IMR-90 (cell line): ENCODE measurements at regions not wholly inside any gene's neighbourhood (a gene's known extent, or its start where the extent isn't known, plus 50 kb on each side); places are given as distances from the start of the nearest gene placed in this dataset.

ENCODE experiments used
- ATAC-seq: fragments of 200-7000 bp; cut with Tn5 transposase; 2 replicates; pipeline ENCODE4 v1.9.1; 2020; ENCODE audit warnings: low read depth, mild to moderate bottlenecking, moderate library complexity
- BruUV-seq: library from RNA; stranded (reverse); fragments of 400-500 nt; replicated peaks from 2 replicates; lab custom pipeline; 2021; lab: Mats Ljungman, UMichigan
- CTCF ChIA-PET: fragments of 300-600 bp; formaldehyde crosslinking; extraction: SDS; loops from one replicate; lab custom pipeline; 2021; ENCODE audit warnings: antibody characterized with exemption; lab: Yijun Ruan, JAX
- POLR2A ChIA-PET: fragments of 300-600 bp; sonication (Branson Sonifier 250); formaldehyde crosslinking; loops from one replicate; lab custom pipeline; 2022; ENCODE audit warnings: antibody characterized with exemption; ENCODE audit not compliant: unreplicated experiment; lab: Charles Lee
- DNase-seq: peaks from one replicate; pipeline ENCODE4 v3.0.0; 2013
- H2AFZ ChIP-seq: replicated peaks from 2 replicates; pipeline ENCODE3; 2013; ENCODE audit warnings: low read length, mild to moderate bottlenecking; ENCODE audit not compliant: poor library complexity
- H2AK5ac ChIP-seq: 2 replicates; pipeline ENCODE4 v1.6.1; 2013; ENCODE audit warnings: low read depth, low read length, inconsistent platforms
- H2AK9ac ChIP-seq: replicated peaks from 2 replicates; pipeline ENCODE3; 2013; ENCODE audit warnings: mild to moderate bottlenecking, low read depth, low read length, moderate library complexity; ENCODE audit not compliant: poor library complexity
- H2BK120ac ChIP-seq: 2 replicates; pipeline ENCODE4 v1.6.1; 2013; ENCODE audit warnings: low read depth, low read length, inconsistent platforms
- H2BK15ac ChIP-seq: 3 replicates; pipeline ENCODE4 v1.6.1; 2013; ENCODE audit warnings: low read depth, low read length, inconsistent platforms
- H2BK20ac ChIP-seq: 2 replicates; pipeline ENCODE4 v1.6.1; 2013; ENCODE audit warnings: low read depth, mild to moderate bottlenecking, inconsistent platforms, low read length, moderate library complexity
- H2BK5ac ChIP-seq: 2 replicates; pipeline ENCODE4 v1.6.1; 2013; ENCODE audit warnings: mild to moderate bottlenecking, low read depth, low read length, inconsistent platforms; ENCODE audit not compliant: poor library complexity, severe bottlenecking
- H3K14ac ChIP-seq: replicated peaks from 2 replicates; pipeline ENCODE4 v1.6.1; 2013; ENCODE audit warnings: low read depth, low read length, inconsistent platforms
- H3K18ac ChIP-seq: 2 replicates; pipeline ENCODE4 v1.6.1; 2013; ENCODE audit warnings: low read depth, low read length, control low read depth
- H3K23ac ChIP-seq: 2 replicates; pipeline ENCODE4 v1.6.1; 2013; ENCODE audit warnings: low read depth, low read length, inconsistent platforms
- H3K27ac ChIP-seq: 2 replicates; pipeline ENCODE4 v1.5.1; 2013; ENCODE audit warnings: mild to moderate bottlenecking, control low read depth, low read length; ENCODE audit not compliant: insufficient read depth
- H3K27me3 ChIP-seq: 2 replicates; pipeline ENCODE4 v1.6.1; 2013; ENCODE audit warnings: low read length; ENCODE audit not compliant: control insufficient read depth, insufficient read depth
- H3K36me3 ChIP-seq: 2 replicates; pipeline ENCODE4 v1.6.1; 2013; ENCODE audit warnings: low read length, mixed read lengths; ENCODE audit not compliant: control insufficient read depth, insufficient read depth
- H3K4ac ChIP-seq: 2 replicates; pipeline ENCODE4 v1.6.1; 2013; ENCODE audit warnings: low read depth, low read length, inconsistent platforms
- H3K4me1 ChIP-seq: 2 replicates; pipeline ENCODE4 v1.6.1; 2013; ENCODE audit warnings: low read length, mixed read lengths; ENCODE audit not compliant: control insufficient read depth, insufficient read depth
- H3K4me2 ChIP-seq: 2 replicates; pipeline ENCODE4 v1.6.1; 2013; ENCODE audit warnings: low read depth, mild to moderate bottlenecking, control low read depth, low read length, moderate library complexity
- H3K4me3 ChIP-seq: 2 replicates; pipeline ENCODE4 v1.5.1; 2013; ENCODE audit warnings: low read depth, mild to moderate bottlenecking, control low read depth, low read length, moderate library complexity; ENCODE audit not compliant: insufficient read depth
- H3K56ac ChIP-seq: 2 replicates; pipeline ENCODE4 v1.6.1; 2013; ENCODE audit warnings: low read length, inconsistent platforms; ENCODE audit not compliant: insufficient read depth; ENCODE audit errors: extremely low read depth
- H3K79me1 ChIP-seq, 2 experiments: 2 replicates each; pipeline ENCODE4 v1.6.1; 2013; ENCODE audit warnings: low read length in 2 of 2, inconsistent platforms in 1 of 2, low read depth in 1 of 2
- H3K9ac ChIP-seq: 2 replicates; pipeline ENCODE4 v1.6.1; 2013; ENCODE audit warnings: low read depth, low read length, control low read depth
- H3K9me1 ChIP-seq: 2 replicates; pipeline ENCODE4 v1.6.1; 2013; ENCODE audit warnings: low read length, inconsistent platforms; ENCODE audit not compliant: insufficient read depth
- H3K9me3 ChIP-seq: 2 replicates; pipeline ENCODE4 v1.6.1; 2013; ENCODE audit warnings: low read length; ENCODE audit not compliant: control insufficient read depth, insufficient read depth
- H4K20me1 ChIP-seq: 2 replicates; pipeline ENCODE4 v1.6.1; 2013; ENCODE audit warnings: low read length, inconsistent platforms; ENCODE audit not compliant: insufficient read depth
- H4K5ac ChIP-seq: 2 replicates; pipeline ENCODE4 v1.6.1; 2013; ENCODE audit warnings: mild to moderate bottlenecking, low read depth, low read length, control low read depth
- H4K8ac ChIP-seq, 2 experiments: 2 replicates each; pipeline ENCODE4 v1.6.1; 2013; ENCODE audit warnings: low read depth in 2 of 2, low read length in 2 of 2, control low read depth in 1 of 2, inconsistent platforms in 1 of 2
- H4K91ac ChIP-seq: 2 replicates; pipeline ENCODE4 v1.6.1; 2013; ENCODE audit warnings: low read depth, low read length, inconsistent platforms; ENCODE audit not compliant: insufficient read depth
- NFE2L2 ChIP-seq: fragments of 150-350 bp; IDR thresholded peaks from 2 replicates; pipeline ENCODE4 v1.6.1; 2016; ENCODE audit warnings: low read depth, mild to moderate bottlenecking, low read length
- POLR2A ChIP-seq: IDR thresholded peaks from 2 replicates; pipeline ENCODE4 v1.6.1; 2012; ENCODE audit warnings: mild to moderate bottlenecking, low read depth, low read length
- RCOR1 ChIP-seq: IDR thresholded peaks from 2 replicates; pipeline ENCODE4 v1.6.1; 2012; ENCODE audit warnings: mild to moderate bottlenecking, low read length, improper control_type of control experiment; ENCODE audit not compliant: insufficient replicate concordance
- SMC3 ChIP-seq: fragments of 150-350 bp; IDR thresholded peaks from 2 replicates; pipeline ENCODE4 v1.6.1; 2016; ENCODE audit warnings: low read depth, mild to moderate bottlenecking, antibody characterized with exemption, low read length, moderate library complexity
- WGBS, 2 experiments: methylation state at CpG; one replicate each; pipeline versions ENCODE4 v1.1.5 to v1.1.7; 2013; ENCODE audit warnings: missing lambda C conversion rate in 2 of 2; ENCODE audit not compliant: insufficient read length in 1 of 2; ENCODE audit errors: extremely low coverage in 2 of 2; 5-methylcytosine and 5-hydroxymethylcytosine counted together
- dilution Hi-C: fragments of 300-500 bp; cut with HindIII; formaldehyde crosslinking; loops from one replicate; pipeline ENCODE4 v1.14.3; 2018; ENCODE audit warnings: low sequenced_read_pairs; ENCODE audit not compliant: unreplicated experiment
- in situ Hi-C: fragments of 300-500 bp; cut with MboI; formaldehyde crosslinking; loops from 3 replicates; pipeline ENCODE4 v1.14.3; 2019; ENCODE audit warnings: low sequenced_read_pairs, inconsistent platforms, mixed read lengths
- intact Hi-C: fragments of 100-400 bp; cut with micrococcal nuclease; formaldehyde crosslinking; loops from 2 replicates; pipeline ENCODE4 v1.10.0; 2022
- TF ChIP-seq, protein P1 (sequence below): fragments of 150-350 bp; IDR thresholded peaks from 2 replicates; pipeline ENCODE4 v1.6.1; 2017; ENCODE audit warnings: mild to moderate bottlenecking, antibody characterized with exemption, low read length, low read depth

DNA sequence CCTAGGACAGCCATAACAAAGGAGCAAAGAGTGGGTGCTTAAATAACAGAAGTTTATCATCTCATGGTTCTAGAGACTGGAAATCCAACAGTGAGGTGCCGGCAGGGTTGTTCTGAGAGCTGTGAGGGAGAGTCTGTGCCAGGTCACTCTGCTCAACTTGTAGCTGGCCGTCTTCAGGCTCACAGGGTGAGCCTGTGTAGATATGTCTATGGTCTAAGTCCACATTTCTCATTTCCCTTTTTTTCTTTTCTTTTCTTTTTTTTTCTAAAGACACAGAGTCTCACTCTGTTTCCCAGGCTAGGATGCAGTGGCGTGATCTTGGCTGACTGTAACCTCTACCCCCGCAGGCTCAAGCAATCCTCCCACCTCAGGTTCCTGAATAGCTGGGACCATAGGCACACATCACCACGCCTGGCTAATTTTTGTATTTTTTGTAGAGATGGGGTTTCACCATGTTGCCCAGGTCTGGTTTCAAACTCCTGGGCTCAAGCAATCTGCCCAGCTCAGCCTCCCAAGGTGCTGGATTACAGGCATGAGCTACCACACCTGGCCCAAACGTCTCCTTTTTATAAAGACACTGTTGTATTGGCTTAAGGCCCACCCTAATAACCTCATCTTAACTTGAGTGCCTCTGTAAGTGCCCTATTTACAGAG, 142.2 kb downstream of the SP3 start:
- ChIA-PET CTCF (interaction anchor here (1.4 kb wide), 1 partner anchor 10 kb away, joined by 3 read pairs; no protein-coding TSS in a partner anchor), POLR2A (no interaction called here)
- H4K91ac ChIP-seq = no peak overlapping the region
- no TSS peak for BruUV-seq
- no peaks in the 10 kb centered on the region for H3K9me3 ChIP-seq
- no peak overlapping the region for H3K14ac ChIP-seq
- H3K4me3 ChIP-seq = no peak overlapping the region
- no peak overlapping the region for H2AK9ac ChIP-seq
- H2BK120ac ChIP-seq = no peak overlapping the region
- no peak overlapping the region for H3K23ac ChIP-seq
- peaks cover 51% of the 10 kb centered on the region for H3K27me3 ChIP-seq
- H3K18ac ChIP-seq = no peak overlapping the region
- H3K56ac ChIP-seq = no peak overlapping the region
- H3K36me3 ChIP-seq = no peaks in the 10 kb centered on the region
- intact Hi-C loops (no loop called here), in situ Hi-C loops (no loop called here), dilution Hi-C loops (no loop called here)
- H2AK5ac ChIP-seq = no peak overlapping the region
- TF ChIP-seq SMC3 (no peak), POLR2A (no peak), RCOR1 (no peak), NFE2L2 (no peak)
- TF ChIP-seq, protein P1, sequence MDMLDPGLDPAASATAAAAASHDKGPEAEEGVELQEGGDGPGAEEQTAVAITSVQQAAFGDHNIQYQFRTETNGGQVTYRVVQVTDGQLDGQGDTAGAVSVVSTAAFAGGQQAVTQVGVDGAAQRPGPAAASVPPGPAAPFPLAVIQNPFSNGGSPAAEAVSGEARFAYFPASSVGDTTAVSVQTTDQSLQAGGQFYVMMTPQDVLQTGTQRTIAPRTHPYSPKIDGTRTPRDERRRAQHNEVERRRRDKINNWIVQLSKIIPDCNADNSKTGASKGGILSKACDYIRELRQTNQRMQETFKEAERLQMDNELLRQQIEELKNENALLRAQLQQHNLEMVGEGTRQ = no peak
- no peaks in the 10 kb centered on the region for H3K79me1 ChIP-seq
- H3K4me2 ChIP-seq = no peak overlapping the region
- no peak overlapping the region for H2AFZ ChIP-seq
- H3K4ac ChIP-seq = no peak overlapping the region
- no peak overlapping the region for H4K8ac ChIP-seq
- no peak overlapping the region for H4K5ac ChIP-seq
- H3K9me1 ChIP-seq = no peaks in the 10 kb centered on the region
- H2BK20ac ChIP-seq = no peak overlapping the region
- no peak overlapping the region for H2BK5ac ChIP-seq
- H4K20me1 ChIP-seq = no peaks in the 10 kb centered on the region
- no CpG with 5 or more reads among the region's 6 CpGs for WGBS, 2 experiments
- H3K27ac ChIP-seq = no peak overlapping the region
- H3K4me1 ChIP-seq = no peaks in the 10 kb centered on the region
- ATAC-seq = no peak
- H3K9ac ChIP-seq = no peak overlapping the region
- no peak overlapping the region for H2BK15ac ChIP-seq
- DNase-seq = no peak
